HG02798 (cell line): ENCODE measurements at regions not wholly inside any gene's neighbourhood (a gene's known extent, or its start where the extent isn't known, plus 50 kb on each side); places are given as distances from the start of the nearest gene placed in this dataset.

Experiments used
- ATAC-seq: cut with Tn5 transposase; IDR thresholded peaks from one replicate; pipeline ENCODE4 v1.9.1; 2021; ENCODE audit warnings: mild to moderate bottlenecking; ENCODE audit not compliant: unreplicated experiment, poor library complexity

GRCh38 chr14:46322076-46322475 lies 329.5 kb downstream of the RPL10L start:
- ATAC-seq, result no peak

- ATAC-seq, result no peak
Observed at GRCh38 chr14:46306267-46306666, 345.3 kb downstream of the RPL10L start.

GRCh38 chr14:46300765-46301164 lies 350.8 kb downstream of the RPL10L start:
- no peak for ATAC-seq

GRCh38 chr14:46290706-46291105 lies 360.9 kb downstream of the RPL10L start:
- ATAC-seq, result no peak

GRCh38 chr14:46279776-46280175 lies 371.8 kb downstream of the RPL10L start:
- no peak for ATAC-seq

GRCh38 chr14:46279327-46279726 lies 372.3 kb downstream of the RPL10L start:
- no peak for ATAC-seq

GRCh38 chr14:46259536-46259935 lies 392.0 kb downstream of the RPL10L start:
- ATAC-seq, result no peak

- ATAC-seq, result no peak
Observed at GRCh38 chr14:46256381-46256780, 395.2 kb downstream of the RPL10L start.

GRCh38 chr14:46250113-46250703 lies 401.4 kb downstream of the RPL10L start:
- ATAC-seq, result no peak

- no peak for ATAC-seq
Observed at GRCh38 chr14:46248001-46248630, 403.5 kb downstream of the RPL10L start.

GRCh38 chr14:46245276-46245675 lies 406.3 kb downstream of the RPL10L start:
- ATAC-seq, result no peak

- ATAC-seq, result no peak
Observed at GRCh38 chr14:46233786-46234185, 417.8 kb downstream of the RPL10L start.

GRCh38 chr14:46230540-46230939 lies 421.0 kb downstream of the RPL10L start:
- no peak for ATAC-seq

- ATAC-seq, result no peak
Observed at GRCh38 chr14:46215801-46216200, 435.8 kb downstream of the RPL10L start.

- ATAC-seq, result no peak
Observed at GRCh38 chr14:46198676-46199075, 452.9 kb downstream of the RPL10L start.

GRCh38 chr14:46197856-46198255 lies 453.7 kb downstream of the RPL10L start:
- ATAC-seq, result no peak
